ENCODE measurements at regions not wholly inside any gene's neighbourhood (a gene's known extent, or its start where the extent isn't known, plus 50 kb on each side); places are given as distances from the start of the nearest gene placed in this dataset.

GRCh38 chr13:37475151-37475550 lies 123.4 kb downstream of the POSTN start:
- CTCF ChIA-PET (ENCODE audit: low intra/inter-chr PET ratio): no interaction called here
- in situ Hi-C loops (cut with MboI) (no loop called here), intact Hi-C loops (cut with micrococcal nuclease) (no loop called here)
- H3K79me2 ChIP-seq (ENCODE audit: control insufficient read depth, insufficient read depth, low read length): no peaks in the 10 kb centered on the region
- no peak overlapping the region for H2AFZ ChIP-seq (ENCODE audit: low read depth, low read length)
- no TSS peak for BruUV-seq (replicated peaks)
- DNase-seq (ENCODE audit: extremely low read depth in 1 of 4, low spot score in 3 of 4): no peak
- H3K4me2 ChIP-seq (ENCODE audit: insufficient read depth, low read length): no peak overlapping the region
- no peak overlapping the region for H3K27ac ChIP-seq (ENCODE audit: extremely low read depth, low read depth, low read length)
- ATAC-seq: no peak
- H3K4me1 ChIP-seq (replicated peaks in 1 of 2; ENCODE audit: control insufficient read depth in 2 of 2, insufficient read depth in 2 of 2, low read length in 2 of 2): no peaks in the 10 kb centered on the region
- H3K9me3 ChIP-seq (replicated peaks; ENCODE audit: control insufficient read depth, insufficient read depth, low read depth, low read length): no peaks in the 10 kb centered on the region
- no peaks in the 10 kb centered on the region for H3K36me3 ChIP-seq (ENCODE audit: control insufficient read depth, insufficient read depth, low read length)
- no peak overlapping the region for H3K4me3 ChIP-seq
- POLR2A ChIA-PET: no interaction called here
- H3K9ac ChIP-seq (ENCODE audit: insufficient read depth in 1 of 2, low read depth in 2 of 2, low read length in 2 of 2): no peak overlapping the region
- no peaks in the 10 kb centered on the region for H3K9me1 ChIP-seq (ENCODE audit: control insufficient read depth, insufficient read depth, low read length)
- WGBS (ENCODE audit: insufficient coverage, low coverage, missing lambda C conversion rate): 5% methylated on average over 2 of the region's 2 CpGs
- H3K27me3 ChIP-seq (ENCODE audit: control insufficient read depth in 2 of 2, insufficient read depth in 2 of 2, low read length in 2 of 2): no peaks in the 10 kb centered on the region
- no peak for FAIRE-seq
- H4K20me1 ChIP-seq (replicated peaks; ENCODE audit: control insufficient read depth, insufficient read depth, low read length): no peaks in the 10 kb centered on the region
- TF ChIP-seq ZNF311 (CRISPR knock-in tag; IDR thresholded peaks at IDR 0.05): no peak
- no peak for TF ChIP-seq HNRNPLL (IDR thresholded peaks at IDR 0.05; ENCODE audit: low read depth, low read length, poor library complexity, severe bottlenecking)
- no peak for TF ChIP-seq HMG20A (CRISPR knock-in tag; conservative IDR thresholded peaks at IDR 0.05)
- no peak for TF ChIP-seq CC2D1A (IDR thresholded peaks at IDR 0.05)
- no peak for TF ChIP-seq TEAD4 (IDR thresholded peaks at IDR 0.05; ENCODE audit: low read length)
- no peak for TF ChIP-seq TEAD4 (CRISPR knock-in tag; IDR thresholded peaks at IDR 0.05; ENCODE audit: borderline replicate concordance)
- no peak for TF ChIP-seq ARNT (IDR thresholded peaks at IDR 0.05)
- no peak for TF ChIP-seq TAF1 (IDR thresholded peaks at IDR 0.05; ENCODE audit: control insufficient read depth, extremely low read depth, insufficient read depth, low read length, severe bottlenecking)
- no peak for TF ChIP-seq IRF1 (CRISPR knock-in tag; IDR thresholded peaks at IDR 0.05; ENCODE audit: borderline replicate concordance)
- TF ChIP-seq ZNF830 (CRISPR knock-in tag; IDR thresholded peaks at IDR 0.05): no peak
- no peak for TF ChIP-seq THRA (IDR thresholded peaks at IDR 0.05)
- no peak for TF ChIP-seq FOXP4 (CRISPR knock-in tag; IDR thresholded peaks at IDR 0.05; ENCODE audit: borderline replicate concordance)
- TF ChIP-seq ZNF589 (CRISPR knock-in tag; IDR thresholded peaks at IDR 0.05; ENCODE audit: low read depth): no peak
- TF ChIP-seq ZEB2 (IDR thresholded peaks at IDR 0.05): no peak
- TF ChIP-seq ELF2 (CRISPR knock-in tag; IDR thresholded peaks at IDR 0.05): no peak
- TF ChIP-seq ZKSCAN8 (CRISPR knock-in tag; IDR thresholded peaks at IDR 0.05): no peak
- TF ChIP-seq ZBTB43 (CRISPR knock-in tag; IDR thresholded peaks at IDR 0.05): no peak
- TF ChIP-seq ZNF263 (CRISPR knock-in tag; IDR thresholded peaks at IDR 0.05; ENCODE audit: borderline replicate concordance): no peak
- TF ChIP-seq MTA1 (IDR thresholded peaks at IDR 0.05; ENCODE audit: borderline replicate concordance): no peak
- TF ChIP-seq NBN (IDR thresholded peaks at IDR 0.05; ENCODE audit: low read depth): no peak
